SH-SY5Y (cell line): ENCODE measurements at regions not wholly inside any gene's neighbourhood (a gene's known extent, or its start where the extent isn't known, plus 50 kb on each side); places are given as distances from the start of the nearest gene placed in this dataset.

Experiments used
- GATA2 ChIP-seq: IDR thresholded peaks from 2 replicates; pipeline ENCODE4 v1.6.1; 2011; ENCODE audit warnings: mild to moderate bottlenecking, low read depth, low read length
- GATA3 ChIP-seq: IDR thresholded peaks from 2 replicates; pipeline ENCODE4 v1.6.1; 2011; ENCODE audit warnings: low read depth, mild to moderate bottlenecking, low read length, moderate library complexity

GRCh38 chr15:92523176-92523575 is 129.5 kb downstream of the ST8SIA2 start:
- TF ChIP-seq GATA2 (no peak), GATA3 (no peak)
